Caco-2 (cell line): ENCODE measurements at regions not wholly inside any gene's neighbourhood (a gene's known extent, or its start where the extent isn't known, plus 50 kb on each side); places are given as distances from the start of the nearest gene placed in this dataset.

Experiments used
- BruUV-seq: library from RNA; stranded (reverse); fragments of 400-500 nt; replicated peaks from 2 replicates; lab custom pipeline; 2021; lab: Mats Ljungman, UMichigan
- CTCF ChIA-PET: fragments of 300-600 bp; sonication (Branson Sonifier 250); formaldehyde crosslinking; loops from one replicate; lab custom pipeline; 2022; ENCODE audit warnings: antibody characterized with exemption; lab: Charles Lee
- POLR2A ChIA-PET: fragments of 300-600 bp; sonication (Branson Sonifier 250); formaldehyde crosslinking; loops from one replicate; lab custom pipeline; 2022; ENCODE audit warnings: antibody characterized with exemption; lab: Charles Lee
- DNase-seq, 2 experiments: peaks; one replicate each; pipeline versions ENCODE4 v3.0.0 to v3.0.0-alpha.2; 2020 to 2022
- H3K27me3 ChIP-seq: replicated peaks from 2 replicates; pipeline ENCODE4 v1.6.0; 2011; ENCODE audit warnings: low read length; ENCODE audit not compliant: control insufficient read depth, insufficient read depth
- H3K36me3 ChIP-seq: 2 replicates; pipeline ENCODE4 v1.5.1; 2011; ENCODE audit warnings: low read length; ENCODE audit not compliant: control insufficient read depth, insufficient read depth
- H3K4me1 ChIP-seq: fragments of 250-450 bp; sonication (Bioruptor Pico); 2 replicates; pipeline ENCODE4 v1.5.1; 2020; ENCODE audit warnings: mild to moderate bottlenecking
- H3K4me3 ChIP-seq: 2 replicates; pipeline ENCODE4 v1.5.1; 2011; ENCODE audit warnings: low read depth, mild to moderate bottlenecking, control low read depth, low read length
- H3K9me3 ChIP-seq: fragments of 250-450 bp; sonication (Bioruptor Pico); 2 replicates; pipeline ENCODE4 v1.5.1; 2020; ENCODE audit warnings: mild to moderate bottlenecking, moderate library complexity
- H3K27ac Mint-ChIP-seq: one replicate; pipeline ENCODE4 v1.8.0; 2022; ENCODE audit warnings: mixed read lengths; ENCODE audit not compliant: unreplicated experiment
- H3K27me3 Mint-ChIP-seq: one replicate; pipeline ENCODE4 v1.8.0; 2022; ENCODE audit warnings: mixed read lengths; ENCODE audit not compliant: insufficient read depth, unreplicated experiment
- H3K36me3 Mint-ChIP-seq: one replicate; pipeline ENCODE4 v1.8.0; 2022; ENCODE audit warnings: mild to moderate bottlenecking, mixed read lengths; ENCODE audit not compliant: insufficient read depth, unreplicated experiment
- H3K4me1 Mint-ChIP-seq: one replicate; pipeline ENCODE4 v1.8.0; 2022; ENCODE audit warnings: low read depth, mixed read lengths; ENCODE audit not compliant: unreplicated experiment
- H3K4me3 Mint-ChIP-seq: one replicate; pipeline ENCODE4 v1.8.0; 2022; ENCODE audit warnings: mild to moderate bottlenecking, moderate library complexity, mixed read lengths; ENCODE audit not compliant: unreplicated experiment
- H3K9me3 Mint-ChIP-seq: one replicate; pipeline ENCODE4 v1.8.0; 2022; ENCODE audit warnings: mixed read lengths; ENCODE audit not compliant: unreplicated experiment
- intact Hi-C: fragments of 100-400 bp; cut with micrococcal nuclease; formaldehyde crosslinking; loops from one replicate; pipeline ENCODE4 v1.10.0; 2022; ENCODE audit not compliant: unreplicated experiment
- TF ChIP-seq, protein P1 (sequence below), 2 experiments: fragments of 200-600 bp in 1 of 2; IDR thresholded peaks; 1 replicate in 1 of 2; 2 replicates in 1 of 2; pipeline versions ENCODE4 v1.5.1 to v1.8.0; 2011 to 2022; ENCODE audit warnings: antibody characterized with exemption in 1 of 2, control low read depth in 1 of 2, inconsistent platforms in 1 of 2, low read depth in 1 of 2, low read length in 1 of 2, mild to moderate bottlenecking in 1 of 2, moderate library complexity in 1 of 2; ENCODE audit not compliant: insufficient read depth in 1 of 2, severe bottlenecking in 1 of 2, unreplicated experiment in 1 of 2

DNA sequence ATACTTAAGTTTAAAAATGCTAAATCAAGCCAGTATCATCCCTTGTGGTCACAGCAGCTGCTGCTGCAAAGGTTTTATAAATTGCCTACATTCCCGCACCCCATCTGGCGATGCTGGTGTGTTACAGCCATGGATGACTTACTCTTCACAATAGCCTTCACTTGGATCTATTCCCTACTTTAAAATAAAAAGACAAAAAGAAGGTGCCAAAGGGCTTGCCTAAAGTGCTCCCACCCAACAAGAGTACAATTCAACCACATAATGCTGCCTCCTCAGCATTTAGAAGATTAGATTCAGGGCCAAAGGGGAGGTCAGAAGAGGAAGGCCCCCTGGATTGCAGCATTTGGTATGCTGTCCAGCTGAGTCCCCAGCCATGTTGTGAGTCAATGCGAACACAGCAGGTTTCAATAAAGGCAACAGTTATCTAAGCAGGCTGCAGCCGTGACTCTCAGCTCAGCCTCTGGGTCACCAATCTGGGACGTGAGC, 176.1 kb downstream of the DAD1 start:
- Mint-ChIP-seq H3K4me3 (no peak overlapping the region), H3K27me3 (no peaks in the 10 kb centered on the region), H3K36me3 (no peaks in the 10 kb centered on the region), H3K9me3 (no peaks in the 10 kb centered on the region), H3K27ac (no peak overlapping the region), H3K4me1 (no peaks in the 10 kb centered on the region)
- no TSS peak for BruUV-seq
- Histone ChIP-seq H3K36me3 (no peaks in the 10 kb centered on the region), H3K4me1 (no peaks in the 10 kb centered on the region), H3K27me3 (no peaks in the 10 kb centered on the region), H3K9me3 (no peaks in the 10 kb centered on the region), H3K4me3 (no peak overlapping the region)
- DNase-seq = no peak
- POLR2A ChIA-PET = no interaction called here
- CTCF ChIA-PET = interaction anchor here (0.5 kb wide), 1 partner anchor 1722 kb away, joined by 7 read pairs; no protein-coding TSS in a partner anchor
- intact Hi-C loops = no loop called here
- TF ChIP-seq, protein P1, sequence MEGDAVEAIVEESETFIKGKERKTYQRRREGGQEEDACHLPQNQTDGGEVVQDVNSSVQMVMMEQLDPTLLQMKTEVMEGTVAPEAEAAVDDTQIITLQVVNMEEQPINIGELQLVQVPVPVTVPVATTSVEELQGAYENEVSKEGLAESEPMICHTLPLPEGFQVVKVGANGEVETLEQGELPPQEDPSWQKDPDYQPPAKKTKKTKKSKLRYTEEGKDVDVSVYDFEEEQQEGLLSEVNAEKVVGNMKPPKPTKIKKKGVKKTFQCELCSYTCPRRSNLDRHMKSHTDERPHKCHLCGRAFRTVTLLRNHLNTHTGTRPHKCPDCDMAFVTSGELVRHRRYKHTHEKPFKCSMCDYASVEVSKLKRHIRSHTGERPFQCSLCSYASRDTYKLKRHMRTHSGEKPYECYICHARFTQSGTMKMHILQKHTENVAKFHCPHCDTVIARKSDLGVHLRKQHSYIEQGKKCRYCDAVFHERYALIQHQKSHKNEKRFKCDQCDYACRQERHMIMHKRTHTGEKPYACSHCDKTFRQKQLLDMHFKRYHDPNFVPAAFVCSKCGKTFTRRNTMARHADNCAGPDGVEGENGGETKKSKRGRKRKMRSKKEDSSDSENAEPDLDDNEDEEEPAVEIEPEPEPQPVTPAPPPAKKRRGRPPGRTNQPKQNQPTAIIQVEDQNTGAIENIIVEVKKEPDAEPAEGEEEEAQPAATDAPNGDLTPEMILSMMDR (IDR thresholded peaks at IDR 0.05; ENCODE audit: insufficient read depth in 1 of 2, low read depth in 1 of 2, low read length in 1 of 2, severe bottlenecking in 1 of 2, unreplicated experiment in 1 of 2) = no peak

DNA sequence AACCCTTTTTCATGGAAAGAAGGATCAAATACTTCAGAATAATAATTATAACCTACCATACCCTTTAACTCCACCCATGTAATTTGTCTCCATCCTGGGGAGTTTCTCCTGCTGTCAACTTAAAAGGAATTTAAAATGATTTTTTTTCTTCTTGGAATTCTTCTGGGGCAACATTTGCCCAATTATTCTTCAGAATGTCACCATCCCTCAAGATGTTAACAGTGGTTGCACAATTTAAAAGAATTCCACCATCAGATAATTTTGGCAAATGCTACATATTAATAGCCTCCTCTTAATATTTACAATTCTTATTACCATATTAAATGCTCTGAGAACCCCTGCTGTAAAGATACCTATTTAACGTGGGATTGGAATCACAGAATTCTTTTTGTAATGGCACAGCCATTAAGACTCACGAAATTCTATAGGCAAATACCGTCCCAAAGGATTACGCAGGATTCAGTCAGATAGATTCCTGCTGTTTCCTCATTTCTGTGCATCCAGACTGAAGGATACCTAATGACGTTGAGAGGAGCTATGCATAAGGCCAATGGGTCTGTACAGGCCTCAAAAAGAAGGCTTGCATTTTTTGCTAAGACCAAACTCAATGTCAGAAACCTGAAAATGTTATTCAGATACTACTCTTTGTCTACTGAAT, 177.5 kb downstream of the DAD1 start:
- TF ChIP-seq, protein P1 (IDR thresholded peaks at IDR 0.05; ENCODE audit: insufficient read depth in 1 of 2, low read depth in 1 of 2, low read length in 1 of 2, severe bottlenecking in 1 of 2, unreplicated experiment in 1 of 2) = no peak
- Mint-ChIP-seq H3K4me3 (no peak overlapping the region), H3K27me3 (no peaks in the 10 kb centered on the region), H3K27ac (no peak overlapping the region), H3K4me1 (no peaks in the 10 kb centered on the region), H3K36me3 (no peaks in the 10 kb centered on the region), H3K9me3 (no peaks in the 10 kb centered on the region)
- Histone ChIP-seq H3K27me3 (no peaks in the 10 kb centered on the region), H3K4me1 (no peaks in the 10 kb centered on the region), H3K4me3 (no peak overlapping the region), H3K9me3 (no peaks in the 10 kb centered on the region), H3K36me3 (no peaks in the 10 kb centered on the region)
- CTCF ChIA-PET = no interaction called here
- intact Hi-C loops = no loop called here
- POLR2A ChIA-PET = no interaction called here
- no peak for DNase-seq
- BruUV-seq = no TSS peak

DNA sequence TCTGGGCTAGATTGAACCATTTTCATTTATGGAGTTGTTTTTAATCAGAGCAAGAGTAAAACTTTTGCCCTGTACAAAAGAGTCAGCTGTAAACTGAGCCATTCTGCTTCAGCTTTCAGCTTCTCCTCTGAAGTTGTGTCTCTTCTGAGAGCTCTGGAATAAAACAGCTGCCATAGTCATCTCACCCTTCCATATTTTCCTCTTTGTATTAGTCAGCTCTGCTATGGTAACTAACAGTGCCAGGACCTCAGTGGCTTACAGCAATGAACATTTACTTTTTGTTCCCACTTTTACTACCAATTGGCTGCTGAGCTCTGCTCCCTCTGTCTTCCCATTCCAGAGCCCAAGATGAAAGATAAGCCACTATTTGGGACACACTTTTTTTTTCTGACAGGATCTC, 178.5 kb downstream of the DAD1 start:
- peaks cover 2% of the 10 kb centered on the region for H3K27me3 Mint-ChIP-seq
- Histone ChIP-seq H3K27me3 (no peaks in the 10 kb centered on the region), H3K9me3 (no peaks in the 10 kb centered on the region), H3K4me1 (no peaks in the 10 kb centered on the region), H3K36me3 (no peaks in the 10 kb centered on the region), H3K4me3 (no peak overlapping the region)
- POLR2A ChIA-PET = no interaction called here
- BruUV-seq = no TSS peak
- no peak overlapping the region for H3K27ac Mint-ChIP-seq
- H3K36me3 Mint-ChIP-seq = no peaks in the 10 kb centered on the region
- no peaks in the 10 kb centered on the region for H3K4me1 Mint-ChIP-seq
- DNase-seq = no peak
- TF ChIP-seq, protein P1 (IDR thresholded peaks at IDR 0.05; ENCODE audit: insufficient read depth in 1 of 2, low read depth in 1 of 2, low read length in 1 of 2, severe bottlenecking in 1 of 2, unreplicated experiment in 1 of 2) = no peak
- H3K9me3 Mint-ChIP-seq = no peaks in the 10 kb centered on the region
- intact Hi-C loops = no loop called here
- CTCF ChIA-PET = interaction anchor here (0.6 kb wide), 1 partner anchor 303 kb away, joined by 3 read pairs; no protein-coding TSS in a partner anchor
- H3K4me3 Mint-ChIP-seq = no peak overlapping the region
